ENCODE measurements at regions not wholly inside any gene's neighbourhood (a gene's known extent, or its start where the extent isn't known, plus 50 kb on each side); places are given as distances from the start of the nearest gene placed in this dataset.

GRCh38 chr5:15322421-15322820 is 177.6 kb upstream of the FBXL7 start:
- no peak overlapping the region for H2AFZ ChIP-seq (ENCODE audit: low read depth)
- no peak overlapping the region for H3K9ac ChIP-seq
- no peaks in the 10 kb centered on the region for H3F3A ChIP-seq (replicated peaks; ENCODE audit: insufficient read depth)
- TF ChIP-seq ZBTB33 (IDR thresholded peaks at IDR 0.05; ENCODE audit: borderline replicate concordance, low read depth) (no peak), CTCF (IDR thresholded peaks at IDR 0.05) (no peak), YY1 (IDR thresholded peaks at IDR 0.05; ENCODE audit: low read depth) (no peak), NRF1 (IDR thresholded peaks at IDR 0.05; ENCODE audit: low read depth, low read length) (no peak), FOXM1 (IDR thresholded peaks at IDR 0.05; ENCODE audit: low read depth) (no peak), TCF12 (IDR thresholded peaks at IDR 0.05) (no peak), RCOR1 (IDR thresholded peaks at IDR 0.05; ENCODE audit: low read length) (no peak), USF1 (IDR thresholded peaks at IDR 0.05; ENCODE audit: borderline replicate concordance, low read depth) (no peak), JUND (IDR thresholded peaks at IDR 0.05) (no peak), RAD21 (IDR thresholded peaks at IDR 0.05; ENCODE audit: low read length) (no peak), FOXJ3 (CRISPR knock-in tag; IDR thresholded peaks at IDR 0.05) (no peak), REST (IDR thresholded peaks at IDR 0.05; ENCODE audit: low read depth, low read length) (no peak), EZH2phosphoT487 (IDR thresholded peaks at IDR 0.05; ENCODE audit: borderline replicate concordance, low read depth) (no peak), RXRA (IDR thresholded peaks at IDR 0.05; ENCODE audit: borderline replicate concordance, low read depth) (no peak), GABPA (IDR thresholded peaks at IDR 0.05; ENCODE audit: low read depth) (no peak)
- H3K9me3 ChIP-seq, result no peaks in the 10 kb centered on the region
- H3K9me2 ChIP-seq, result no peaks in the 10 kb centered on the region
- no peak overlapping the region for H3K27ac ChIP-seq (ENCODE audit: low read depth in 2 of 2, low read length in 1 of 2)
- ChIA-PET POLR2A (no interaction called here), CTCF (interaction anchor here (2.2 kb wide), 1 partner anchor 10 kb away, joined by 8 read pairs; no protein-coding TSS in a partner anchor)
- H3K4me3 ChIP-seq (ENCODE audit: low read depth in 2 of 2, low read length in 1 of 2), result no peak overlapping the region
- H4K20me1 ChIP-seq (ENCODE audit: insufficient read depth), result no peaks in the 10 kb centered on the region
- DNase-seq, result no peak
- no peaks in the 10 kb centered on the region for H3K36me3 ChIP-seq (replicated peaks in 1 of 2; ENCODE audit: control insufficient read depth in 1 of 2, insufficient read depth in 2 of 2, low read length in 1 of 2)
- H3K4me2 ChIP-seq, result no peak overlapping the region
- peaks cover 0 to 2% of the 10 kb centered on the region in 2 experiments; a peak in 1 of 4 replicates for H3K4me1 ChIP-seq (ENCODE audit: control insufficient read depth in 1 of 2, insufficient read depth in 2 of 2, low read depth in 1 of 2, low read length in 1 of 2)
- no peaks in the 10 kb centered on the region for H3K79me2 ChIP-seq (ENCODE audit: insufficient read depth)
- no peaks in the 10 kb centered on the region for H3K27me3 ChIP-seq (ENCODE audit: insufficient read depth)

Measured in SK-N-SH (cell line).